Stimulated activated CD4-positive, alpha-beta T cell treated with anti-CD3 and anti-CD28 coated beads, Interleukin-1b, Interleukin-23, amount 100 ng/mL, for 1 hour (primary cell): ENCODE measurements at regions not wholly inside any gene's neighbourhood (a gene's known extent, or its start where the extent isn't known, plus 50 kb on each side); places are given as distances from the start of the nearest gene placed in this dataset.
"Not testable (repeated sequence)": the region's sequence is repeated elsewhere in the genome, so short reads cannot be mapped to it uniquely, and the experiment has no call there.

Experiments
- DNase-seq, 2 donors: peaks; one replicate each; pipeline ENCODE4 v3.0.0-alpha.2; 2020; ENCODE audit warnings: low read depth in 2 of 2

GRCh38 chr6:155782320-155782731 is 326.7 kb upstream of the NOX3 start:
- DNase-seq: no peak

- no peak for DNase-seq
These were observed 323.8 kb upstream of the NOX3 start for GRCh38 chr6:155779456-155779855.

- no peak for DNase-seq
These were observed 322.7 kb upstream of the NOX3 start for GRCh38 chr6:155778336-155778735.

- no peak for DNase-seq
These were observed 316.2 kb upstream of the NOX3 start for GRCh38 chr6:155771822-155772221.

GRCh38 chr6:155770856-155771255 is 315.2 kb upstream of the NOX3 start:
- no peak for DNase-seq

GRCh38 chr6:155770313-155770712 is 314.7 kb upstream of the NOX3 start:
- DNase-seq: no peak

- DNase-seq: no peak
These were observed 309.9 kb upstream of the NOX3 start for GRCh38 chr6:155765275-155766194.

GRCh38 chr6:155762649-155763048 is 307.0 kb upstream of the NOX3 start:
- DNase-seq: no peak

GRCh38 chr6:155755452-155755851 is 299.8 kb upstream of the NOX3 start:
- no peak for DNase-seq

GRCh38 chr6:155748778-155749177 is 293.1 kb upstream of the NOX3 start:
- DNase-seq: not testable (repeated sequence)

GRCh38 chr6:155747491-155747890 is 291.9 kb upstream of the NOX3 start:
- no peak for DNase-seq

- no peak for DNase-seq
These were observed 285.3 kb upstream of the NOX3 start for GRCh38 chr6:155740781-155741399.

- DNase-seq: no peak
These were observed 283.0 kb upstream of the NOX3 start for GRCh38 chr6:155738602-155739105.

GRCh38 chr6:155717374-155717773 is 261.7 kb upstream of the NOX3 start:
- DNase-seq: no peak

- no peak for DNase-seq
These were observed 255.1 kb upstream of the NOX3 start for GRCh38 chr6:155710704-155711103.

- no peak for DNase-seq
These were observed 253.6 kb upstream of the NOX3 start for GRCh38 chr6:155709262-155709661.

GRCh38 chr6:155708100-155708499 is 252.5 kb upstream of the NOX3 start:
- no peak for DNase-seq

GRCh38 chr6:155706806-155707205 is 251.2 kb upstream of the NOX3 start:
- no peak for DNase-seq

- DNase-seq: no peak
These were observed 250.7 kb upstream of the NOX3 start for GRCh38 chr6:155706341-155706740.

GRCh38 chr6:155701342-155701741 is 245.7 kb upstream of the NOX3 start:
- DNase-seq: no peak

- no peak for DNase-seq
These were observed 239.9 kb upstream of the NOX3 start for GRCh38 chr6:155695495-155695894.

- no peak for DNase-seq
These were observed 238.8 kb upstream of the NOX3 start for GRCh38 chr6:155694419-155694790.
